ENCODE measurements at regions not wholly inside any gene's neighbourhood (a gene's known extent, or its start where the extent isn't known, plus 50 kb on each side); places are given as distances from the start of the nearest gene placed in this dataset.

- Histone ChIP-seq H3K27me3 (ENCODE audit: low read depth) (no peaks in the 10 kb centered on the region), H3K9me3 (no peaks in the 10 kb centered on the region), H3K36me3 (no peaks in the 10 kb centered on the region), H3K27ac (no peak overlapping the region), H3K4me1 (no peaks in the 10 kb centered on the region), H3K4me3 (no peak overlapping the region)
- no peak for TF ChIP-seq CTCF (IDR thresholded peaks at IDR 0.05)
- ATAC-seq (no peak), DNase-seq (no peak)
- intact Hi-C loops (cut with DNase I) = no loop called here
These were observed 91.2 kb upstream of the IRX6 start for GRCh38 chr16:55232822-55233221.

GRCh38 chr16:55233464-55233863 is 90.5 kb upstream of the IRX6 start:
- intact Hi-C loops (cut with DNase I) = no loop called here
- no peak for DNase-seq
- Histone ChIP-seq H3K27me3 (ENCODE audit: low read depth) (no peaks in the 10 kb centered on the region), H3K9me3 (no peaks in the 10 kb centered on the region), H3K36me3 (no peaks in the 10 kb centered on the region), H3K4me3 (no peak overlapping the region), H3K27ac (no peak overlapping the region), H3K4me1 (no peaks in the 10 kb centered on the region)
- TF ChIP-seq CTCF (IDR thresholded peaks at IDR 0.05) = no peak
- ATAC-seq = no peak

- Histone ChIP-seq H3K36me3 (no peaks in the 10 kb centered on the region), H3K9me3 (no peaks in the 10 kb centered on the region), H3K4me3 (no peak overlapping the region), H3K27me3 (ENCODE audit: low read depth) (no peaks in the 10 kb centered on the region), H3K4me1 (no peaks in the 10 kb centered on the region), H3K27ac (no peak overlapping the region)
- intact Hi-C loops (cut with DNase I) = no loop called here
- DNase-seq (no peak), ATAC-seq (no peak)
- TF ChIP-seq CTCF (IDR thresholded peaks at IDR 0.05) = no peak
These were observed 87.3 kb upstream of the IRX6 start for GRCh38 chr16:55236655-55237054.

GRCh38 chr16:55239723-55240122 is 84.3 kb upstream of the IRX6 start:
- intact Hi-C loops (cut with DNase I) = no loop called here
- Histone ChIP-seq H3K27me3 (ENCODE audit: low read depth) (no peaks in the 10 kb centered on the region), H3K4me1 (no peaks in the 10 kb centered on the region), H3K4me3 (no peak overlapping the region), H3K27ac (no peak overlapping the region), H3K9me3 (no peaks in the 10 kb centered on the region), H3K36me3 (no peaks in the 10 kb centered on the region)
- no peak for TF ChIP-seq CTCF (IDR thresholded peaks at IDR 0.05)
- DNase-seq (no peak), ATAC-seq (no peak)

GRCh38 chr16:55240888-55241287 is 83.1 kb upstream of the IRX6 start:
- H3K27me3 ChIP-seq (ENCODE audit: low read depth) = no peaks in the 10 kb centered on the region
- DNase-seq = no peak
- no peaks in the 10 kb centered on the region for H3K36me3 ChIP-seq
- no peaks in the 10 kb centered on the region for H3K9me3 ChIP-seq
- H3K4me1 ChIP-seq = no peaks in the 10 kb centered on the region
- H3K4me3 ChIP-seq = no peak overlapping the region
- intact Hi-C loops (cut with DNase I) = no loop called here
- TF ChIP-seq CTCF (IDR thresholded peaks at IDR 0.05) = no peak
- H3K27ac ChIP-seq = no peak overlapping the region
- ATAC-seq = no peak

GRCh38 chr16:55242667-55243066 is 81.3 kb upstream of the IRX6 start:
- Histone ChIP-seq H3K4me1 (no peaks in the 10 kb centered on the region), H3K27me3 (ENCODE audit: low read depth) (no peaks in the 10 kb centered on the region), H3K9me3 (no peaks in the 10 kb centered on the region), H3K36me3 (no peaks in the 10 kb centered on the region), H3K27ac (no peak overlapping the region), H3K4me3 (no peak overlapping the region)
- ATAC-seq (no peak), DNase-seq (no peak)
- TF ChIP-seq CTCF (IDR thresholded peaks at IDR 0.05) = no peak
- intact Hi-C loops (cut with DNase I) = no loop called here

Data from lower lobe of right lung (tissue), 2 donors.